Suppressor macrophage (primary cell): ENCODE measurements at regions not wholly inside any gene's neighbourhood (a gene's known extent, or its start where the extent isn't known, plus 50 kb on each side); places are given as distances from the start of the nearest gene placed in this dataset.

Experiments used
- DNase-seq, 4 experiments: peaks; one replicate each; pipeline ENCODE4 v3.0.0-alpha.2; 2020 to 2022

- DNase-seq = no peak
These were observed 172.8 kb downstream of the LINC00237 start for GRCh38 chr20:20933142-20933958.

DNA sequence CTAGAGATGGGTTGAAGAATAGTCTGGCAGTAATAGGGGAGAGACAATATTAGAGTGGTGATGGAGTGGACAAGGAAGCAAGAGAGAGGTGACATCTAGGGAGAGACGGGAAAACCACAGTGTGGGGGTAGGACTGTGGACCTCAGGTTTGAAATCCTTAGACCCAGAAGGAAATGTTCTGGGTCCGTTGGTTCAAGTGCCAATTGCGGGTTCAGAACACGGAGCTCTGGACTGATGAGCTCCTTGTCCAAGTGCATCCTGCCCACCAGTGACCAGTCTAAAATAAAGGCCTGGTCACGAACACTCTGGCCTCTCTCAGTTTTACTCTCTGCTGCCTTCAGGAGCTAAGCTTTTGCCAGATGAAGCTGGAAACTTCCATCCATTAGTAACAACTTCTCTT, 174.0 kb downstream of the LINC00237 start:
- no peak for DNase-seq

DNA sequence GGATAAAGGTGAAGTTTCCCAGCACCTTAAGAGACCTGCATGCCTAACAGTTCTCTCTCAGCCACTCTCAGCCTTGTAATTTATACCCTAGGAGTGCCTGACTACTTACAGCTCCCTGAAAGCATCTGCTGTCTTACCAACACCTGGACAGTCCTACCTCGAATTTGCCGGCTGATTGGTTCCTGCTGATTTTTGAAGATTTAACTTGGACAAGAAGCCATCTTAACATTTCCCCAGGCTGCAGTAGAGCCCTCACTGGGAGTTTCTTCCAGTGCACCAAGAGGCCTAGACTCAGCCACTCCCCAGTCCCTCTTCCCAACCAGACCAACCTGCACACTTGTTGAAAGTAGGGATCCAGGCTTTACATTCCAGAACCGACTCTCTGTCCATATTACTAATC, 174.5 kb downstream of the LINC00237 start:
- DNase-seq = no peak

DNA sequence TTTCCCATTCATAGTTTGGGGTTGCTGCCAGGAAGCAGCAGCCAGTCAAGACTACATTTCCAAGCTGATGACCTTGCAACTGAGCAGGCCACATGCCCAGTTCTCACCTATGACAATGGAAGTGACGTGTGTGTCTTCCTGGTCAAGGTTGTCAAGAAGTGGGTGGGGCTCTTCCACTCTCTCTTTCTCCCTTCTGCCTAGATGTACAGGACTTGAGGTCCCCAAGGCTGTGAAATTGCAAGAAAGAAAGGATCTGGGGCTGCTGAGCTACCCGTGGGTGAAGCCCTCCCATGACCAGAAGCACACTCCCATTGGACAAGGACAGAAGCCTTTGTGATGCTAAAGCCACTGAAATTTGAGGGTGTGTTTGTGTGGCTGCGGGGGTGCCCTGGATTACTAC, 175.1 kb downstream of the LINC00237 start:
- no peak for DNase-seq

DNA sequence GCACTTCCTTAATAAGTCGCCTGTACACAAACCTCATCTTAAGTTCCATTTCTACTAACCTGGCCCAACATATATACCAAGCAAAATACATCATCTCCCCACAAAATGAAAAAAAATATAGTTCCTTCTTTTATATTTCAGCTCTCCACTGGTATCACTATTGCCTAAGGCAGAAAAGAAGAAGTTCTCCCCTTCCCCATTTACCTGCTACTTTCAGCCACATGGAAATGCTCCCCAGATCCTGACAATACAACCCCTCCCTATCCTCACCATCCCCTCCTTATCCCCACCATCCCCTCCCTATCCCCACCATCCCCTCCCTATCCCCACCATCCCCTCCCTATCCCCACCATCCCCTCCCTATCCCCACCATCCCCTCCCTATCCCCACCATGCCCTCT, 175.7 kb downstream of the LINC00237 start:
- DNase-seq = no peak

DNA sequence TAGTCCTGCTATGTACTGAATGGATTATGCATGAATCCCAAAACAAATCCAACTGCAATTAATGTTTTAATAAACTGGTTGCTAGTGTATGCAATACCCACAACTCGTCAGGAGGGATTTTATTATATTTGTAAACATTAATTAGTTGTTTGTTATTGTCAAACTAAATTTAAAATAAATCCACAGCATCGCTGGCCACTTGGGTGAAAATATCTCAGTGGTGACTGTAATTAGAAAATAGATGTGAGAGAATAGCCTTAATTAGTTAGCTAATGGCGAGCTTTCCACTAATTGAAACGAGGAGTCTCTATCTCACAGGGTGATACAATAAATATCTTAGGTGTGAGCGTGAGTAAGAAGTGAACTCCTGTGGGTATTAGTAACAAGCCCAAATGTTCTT, 176.8 kb downstream of the LINC00237 start:
- DNase-seq = no peak

DNA sequence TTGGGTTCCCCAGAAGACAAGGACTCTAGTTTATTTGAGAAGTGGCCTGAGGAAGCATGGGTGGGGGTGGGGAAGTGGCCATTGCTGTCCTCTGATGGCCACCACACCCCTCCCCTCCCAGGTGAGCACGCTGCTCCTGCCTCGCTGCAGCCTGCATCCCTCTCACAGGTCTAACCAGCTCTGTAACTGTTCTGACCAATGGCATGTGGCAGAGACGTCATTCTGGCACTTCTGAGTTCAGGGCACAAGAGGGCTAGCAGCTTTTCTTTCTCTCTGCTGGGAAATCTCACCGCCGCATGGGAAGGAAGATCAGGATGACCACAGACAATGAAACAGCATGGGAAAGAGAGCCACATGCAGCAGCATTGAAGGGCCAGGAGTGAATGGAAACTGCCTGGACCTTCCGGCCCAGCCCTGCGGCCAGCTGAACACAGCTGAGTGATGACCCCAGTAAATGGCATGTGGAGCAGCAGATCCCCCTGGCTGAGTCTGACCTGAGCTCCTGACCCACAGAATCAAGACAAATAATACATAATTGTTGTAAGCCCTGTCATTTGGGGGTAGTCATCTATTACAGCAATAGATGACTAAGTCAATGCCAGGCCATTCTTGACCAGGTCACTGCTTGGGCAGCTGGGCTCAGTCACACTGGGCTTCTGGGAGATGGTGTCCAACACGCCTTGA, 179.8 kb downstream of the LINC00237 start:
- no peak for DNase-seq

DNA sequence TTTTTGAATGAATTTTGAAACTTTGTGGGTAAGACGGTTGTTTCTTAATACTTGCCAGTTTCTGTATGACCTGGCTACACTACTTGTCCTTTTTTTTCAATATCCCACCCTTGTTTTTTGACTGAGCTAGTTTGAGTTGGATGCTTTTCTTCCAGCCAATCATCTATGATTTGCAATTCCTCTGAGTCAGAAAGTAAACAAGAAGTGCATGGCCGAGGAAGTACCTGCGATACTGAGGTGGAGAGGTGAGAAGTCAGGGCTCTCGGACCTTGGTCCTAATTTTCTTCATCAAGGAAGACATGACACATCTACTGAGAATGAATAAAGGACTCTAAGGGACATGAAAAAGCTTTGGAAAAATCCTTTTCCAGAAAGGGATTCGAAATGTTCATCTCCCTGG, 185.7 kb downstream of the LINC00237 start:
- no peak for DNase-seq

DNA sequence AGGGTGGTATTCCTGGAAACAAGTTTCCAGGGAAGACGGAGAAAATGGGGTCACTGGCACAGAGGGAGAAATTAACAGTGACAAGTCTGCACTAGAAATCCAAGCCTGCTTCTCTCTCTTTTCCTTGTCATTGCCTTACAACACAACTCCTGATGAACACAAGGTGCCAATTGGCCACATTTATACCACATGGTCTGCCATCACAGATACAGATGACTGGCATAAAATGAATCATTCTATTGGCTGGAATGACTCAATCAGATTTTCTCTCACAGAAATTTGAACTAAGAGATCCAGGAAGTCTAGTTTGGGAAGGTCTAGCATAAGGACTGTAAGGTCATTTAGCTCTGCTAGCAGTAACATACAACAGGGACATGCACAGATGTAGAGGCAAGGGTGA, 190.3 kb downstream of the LINC00237 start:
- DNase-seq = no peak

DNA sequence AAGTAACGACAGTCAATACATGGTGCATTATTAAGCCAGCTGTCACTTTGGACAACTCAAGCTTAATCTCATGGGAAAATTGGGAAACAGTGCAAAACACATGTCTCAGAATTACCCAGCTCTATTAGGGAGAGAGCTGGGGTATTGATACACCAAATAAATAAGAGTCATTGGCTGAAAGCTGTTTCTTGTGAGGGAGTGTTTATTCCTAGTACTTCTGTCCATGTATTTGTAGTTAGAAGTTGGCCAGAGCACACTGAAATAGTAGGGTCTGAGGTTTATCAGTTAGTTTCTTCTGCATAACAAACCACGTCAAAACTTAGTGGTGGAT, 192.0 kb upstream of the RALGAPA2 start:
- no peak for DNase-seq

DNA sequence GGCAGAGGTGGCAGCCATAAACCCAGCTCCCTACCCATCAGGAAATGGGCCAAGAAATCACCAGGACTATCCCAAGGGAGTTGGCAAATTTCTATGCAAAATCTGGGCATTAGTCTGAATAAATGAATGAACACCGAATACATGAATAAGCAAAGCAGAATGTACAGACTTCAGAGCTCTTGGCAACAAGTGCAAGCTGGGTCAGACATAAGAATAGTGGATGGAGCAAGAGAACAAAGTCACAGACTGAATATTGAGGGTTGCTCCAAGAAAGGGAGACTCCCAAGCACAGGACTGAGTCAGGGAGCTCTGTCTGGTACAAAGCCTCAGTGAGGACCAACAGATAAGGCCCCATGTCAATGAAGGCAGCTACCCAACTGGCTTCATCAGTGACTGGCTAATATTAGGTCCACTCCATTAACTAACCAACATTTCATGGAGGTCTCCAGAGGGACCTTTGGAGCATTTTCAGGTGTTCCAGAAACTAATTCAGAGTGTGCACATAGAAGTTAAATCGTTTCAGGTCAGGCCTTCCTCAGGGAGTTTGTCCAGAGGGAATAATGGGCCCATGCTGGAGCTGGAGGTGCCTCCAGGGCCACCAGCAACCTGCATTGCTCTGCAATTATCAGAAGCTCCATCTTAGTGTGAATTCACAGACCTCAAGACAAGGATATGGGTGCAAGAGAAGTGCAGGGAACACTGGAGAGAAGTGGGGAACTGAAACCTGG, 191.5 kb upstream of the RALGAPA2 start:
- DNase-seq = peak in 1 of 4 experiments; percentile 1

DNA sequence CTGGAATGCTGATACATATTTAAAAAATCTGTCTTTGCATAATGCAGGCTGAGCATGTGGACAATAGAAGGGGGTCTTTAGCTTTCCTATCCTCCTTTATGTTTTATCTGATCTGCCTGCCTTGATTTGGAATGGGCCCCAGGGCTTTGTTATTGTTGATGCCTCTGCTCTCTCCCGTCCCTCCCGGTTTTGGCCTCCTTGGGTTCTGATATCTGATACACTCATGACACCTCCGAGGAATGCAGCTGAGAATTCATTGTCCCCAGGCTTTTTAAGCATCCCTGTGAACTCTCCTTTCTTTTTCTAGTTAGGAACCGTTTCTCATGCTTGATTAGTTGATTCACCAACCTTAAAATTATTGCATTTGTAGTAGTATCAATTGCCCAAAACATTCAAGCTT, 185.5 kb upstream of the RALGAPA2 start:
- no peak for DNase-seq

- DNase-seq = no peak
These were observed 184.7 kb upstream of the RALGAPA2 start for GRCh38 chr20:20897145-20897544.

- DNase-seq = no peak
These were observed 184.2 kb upstream of the RALGAPA2 start for GRCh38 chr20:20896606-20897005.

DNA sequence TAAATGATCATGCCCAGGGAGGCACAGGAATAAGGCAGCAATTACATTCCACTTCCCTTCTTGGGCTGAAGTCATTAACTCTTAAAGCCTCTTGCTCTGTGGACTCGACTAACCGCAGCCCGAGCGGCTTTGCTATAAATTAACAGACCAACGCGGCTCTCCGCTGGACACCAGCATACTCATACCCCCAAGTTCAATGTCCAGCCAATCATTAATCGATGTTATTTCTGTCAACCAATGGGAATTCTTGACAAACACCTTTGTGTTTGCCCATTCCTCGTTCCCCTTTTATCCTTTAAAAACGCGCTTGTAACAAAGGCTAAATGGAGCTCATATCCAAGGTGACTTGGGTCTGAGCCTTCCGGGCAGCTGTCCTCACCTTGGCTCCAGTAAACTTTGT, 183.1 kb upstream of the RALGAPA2 start:
- no peak for DNase-seq

DNA sequence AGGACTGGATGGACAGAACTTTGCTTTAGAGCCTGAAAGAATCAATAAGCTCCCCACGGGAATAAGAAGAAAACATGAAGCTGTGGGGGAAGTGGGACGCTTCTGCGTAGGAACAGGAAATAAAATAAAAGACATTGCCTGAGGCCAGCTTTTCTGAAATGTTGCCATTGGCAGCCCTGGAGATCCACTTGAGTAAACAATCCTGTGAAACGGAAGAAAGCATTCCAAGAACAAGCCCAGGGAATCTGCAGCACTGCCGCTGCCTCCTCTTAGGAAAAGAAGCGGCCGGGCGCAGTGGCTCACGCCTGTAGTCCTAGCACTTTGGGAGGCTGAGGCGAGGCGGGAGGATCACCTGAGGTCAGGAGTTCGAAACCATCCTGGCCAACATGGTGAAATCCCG, 182.3 kb upstream of the RALGAPA2 start:
- no peak for DNase-seq

DNA sequence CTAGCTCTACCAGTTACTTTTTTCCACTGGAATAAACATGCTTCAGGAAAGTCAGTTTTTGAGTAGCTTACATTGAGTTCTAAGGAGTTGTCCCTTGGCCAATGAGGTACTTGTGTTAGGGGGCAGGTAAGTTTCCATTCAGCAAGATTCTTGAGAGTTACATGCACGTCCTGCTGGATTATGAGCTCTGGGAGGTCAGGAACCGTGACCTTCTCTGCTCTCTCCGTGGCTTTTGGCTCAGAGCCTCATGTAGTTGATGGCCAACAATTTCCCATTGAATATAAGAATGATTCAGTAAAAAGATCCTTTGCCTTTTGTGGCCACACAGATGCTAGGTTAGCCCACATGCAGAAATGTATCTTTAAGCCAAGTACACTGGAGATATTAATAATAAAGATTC, 181.8 kb upstream of the RALGAPA2 start:
- DNase-seq = no peak

DNA sequence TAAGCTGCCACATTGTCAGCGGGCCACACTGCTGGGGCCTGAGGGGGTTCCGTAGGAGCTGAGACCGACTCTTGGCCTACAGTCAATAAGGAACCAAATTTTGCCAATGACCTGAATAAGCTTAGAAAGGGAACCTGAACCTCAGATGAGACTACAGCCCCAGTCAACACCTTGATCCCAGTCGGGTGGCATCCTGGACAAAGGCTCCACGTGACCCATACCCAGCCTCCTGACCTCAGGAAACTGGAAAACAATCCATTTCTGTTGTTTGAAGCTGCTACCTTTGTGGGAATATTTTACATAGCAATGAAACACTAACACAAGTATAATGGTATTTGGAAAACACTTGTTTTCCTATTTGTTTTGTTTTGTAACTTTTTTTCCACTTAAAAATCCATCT, 179.9 kb upstream of the RALGAPA2 start:
- no peak for DNase-seq

- DNase-seq = no peak
These were observed 178.3 kb upstream of the RALGAPA2 start for GRCh38 chr20:20890751-20891150.

GRCh38 chr20:20888936-20889335, 176.5 kb upstream of the RALGAPA2 start:
- no peak for DNase-seq

DNA sequence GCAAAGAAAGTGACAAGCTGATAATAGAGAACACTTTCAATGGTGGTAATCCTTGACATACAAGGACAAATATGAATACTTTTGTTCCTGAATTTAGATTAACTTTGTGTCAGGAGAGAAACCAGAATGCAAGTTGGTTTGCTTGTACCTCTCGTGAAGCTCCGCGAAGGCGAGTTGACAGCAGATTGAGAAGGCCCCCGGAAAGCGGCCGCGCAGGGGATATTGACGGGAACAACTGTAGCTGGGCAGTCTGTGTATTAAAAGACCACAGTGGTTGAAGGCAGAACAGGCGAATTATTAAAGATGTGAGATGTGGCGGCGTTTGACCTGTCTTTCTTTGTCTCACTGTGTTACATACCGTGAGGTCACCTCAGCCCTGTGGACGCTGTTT, 175.8 kb upstream of the RALGAPA2 start:
- no peak for DNase-seq

DNA sequence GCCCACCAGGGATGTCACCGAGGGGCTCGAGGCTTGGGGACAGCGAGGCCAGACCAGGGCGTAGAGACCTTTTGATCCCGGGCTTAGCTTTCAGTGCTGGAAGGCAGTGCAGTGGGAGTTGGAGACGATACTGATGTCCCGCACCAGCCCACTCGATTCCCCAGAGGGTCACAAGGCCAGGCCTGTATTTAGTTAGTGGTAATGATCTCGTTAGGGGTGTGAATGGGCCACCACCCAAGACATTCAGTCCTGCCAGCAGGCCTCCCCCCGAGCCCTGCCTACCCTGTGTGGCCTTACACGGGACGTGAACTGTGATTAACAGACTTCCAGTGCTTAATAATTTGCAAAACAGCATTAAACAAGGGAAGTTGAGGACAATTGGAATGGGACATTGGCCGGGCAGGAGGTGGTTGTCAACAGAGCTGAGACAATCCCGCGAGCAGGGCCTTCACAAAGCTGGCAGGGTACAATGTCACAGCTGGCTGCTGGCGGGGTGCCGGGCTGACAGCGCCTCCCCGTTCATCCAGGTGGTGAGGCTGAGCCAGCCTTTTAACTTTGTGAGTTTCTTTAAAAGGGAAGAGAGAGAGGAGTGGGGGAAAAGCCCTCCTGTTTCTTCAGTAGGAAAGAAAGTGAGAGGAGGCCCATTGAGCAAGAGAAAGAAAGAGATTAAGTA, 175.3 kb upstream of the RALGAPA2 start:
- no peak for DNase-seq

DNA sequence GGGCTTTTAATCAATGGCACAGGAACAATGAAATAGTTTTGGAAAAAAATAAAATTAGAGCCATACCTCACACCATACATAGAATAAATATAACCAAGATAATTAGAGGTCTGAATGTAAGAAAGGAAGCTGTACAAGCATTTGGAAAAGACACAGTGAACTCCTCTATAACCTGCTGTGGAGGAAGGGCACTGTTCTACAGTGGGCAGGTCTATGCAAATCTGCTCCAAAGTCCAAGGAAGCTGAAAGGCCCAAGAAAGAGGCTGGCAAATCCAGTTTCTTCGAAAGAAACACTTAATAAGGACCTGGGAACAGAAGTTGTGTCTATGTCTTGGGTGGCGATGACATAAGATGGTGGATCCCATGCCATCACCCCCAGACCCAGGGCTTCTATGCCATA, 169.4 kb upstream of the RALGAPA2 start:
- DNase-seq = no peak
